ENCODE measurements at regions not wholly inside any gene's neighbourhood (a gene's known extent, or its start where the extent isn't known, plus 50 kb on each side); places are given as distances from the start of the nearest gene placed in this dataset.

- WGBS (ENCODE audit: insufficient coverage, insufficient replicate concordance, low lambda C conversion rate, missing lambda C conversion rate): 4% methylated on average over 2 of the region's 2 CpGs
- H4K20me1 ChIP-seq (ENCODE audit: control insufficient read depth, insufficient read depth): no peaks in the 10 kb centered on the region
- ChIA-PET POLR2A (no interaction called here), CTCF (no interaction called here), SMC1A (ENCODE audit: uncharacterized antibody, unreplicated experiment) (no interaction called here), RAD21 (ENCODE audit: unreplicated experiment) (no interaction called here)
- FAIRE-seq: no peak
- H3K4me1 ChIP-seq (ENCODE audit: control insufficient read depth, insufficient read depth, low read length): no peaks in the 10 kb centered on the region
- no peak overlapping the region for H3K9ac ChIP-seq (ENCODE audit: control insufficient read depth, insufficient read depth, low read length)
- H3K36me3 ChIP-seq (ENCODE audit: control insufficient read depth in 2 of 2, insufficient read depth in 2 of 2, low read length in 1 of 2): no peaks in the 10 kb centered on the region
- no peak overlapping the region for H3K4me2 ChIP-seq (ENCODE audit: control insufficient read depth, insufficient read depth)
- H2AFZ ChIP-seq (ENCODE audit: control insufficient read depth, low read depth, low read length): no peak overlapping the region
- no TSS peak for BruUV-seq (replicated peaks)
- no peaks in the 10 kb centered on the region for H3K79me2 ChIP-seq (ENCODE audit: control insufficient read depth, insufficient read depth, low read length)
- in situ Hi-C loops (cut with MboI) (no loop called here), intact Hi-C loops (cut with micrococcal nuclease; ENCODE audit: unreplicated experiment) (no loop called here)
- DNase-seq (ENCODE audit: low read depth, low spot score): no peak
- TF ChIP-seq JUNB (IDR thresholded peaks at IDR 0.05): no peak
- no peak for TF ChIP-seq POU2F2 (IDR thresholded peaks at IDR 0.05; ENCODE audit: borderline replicate concordance, low read depth, low read length)
- TF ChIP-seq HDAC2 (IDR thresholded peaks at IDR 0.05): no peak
- TF ChIP-seq MYC (IDR thresholded peaks at IDR 0.05; ENCODE audit: insufficient read depth, insufficient read length, insufficient replicate concordance, low read length, severe bottlenecking): no peak
- no peak for TF ChIP-seq POLR2AphosphoS2 (IDR thresholded peaks at IDR 0.05; ENCODE audit: low read depth, low read length)
- no peak overlapping the region for H3K4me3 ChIP-seq
- no peaks in the 10 kb centered on the region for H3K9me3 ChIP-seq (replicated peaks; ENCODE audit: control insufficient read depth, insufficient read depth, low read length)
- no peak overlapping the region for H3K27ac ChIP-seq (ENCODE audit: control insufficient read depth, insufficient read depth)
- H3K27me3 ChIP-seq (replicated peaks in 1 of 2; ENCODE audit: control insufficient read depth in 2 of 2, insufficient read depth in 2 of 2, low read length in 1 of 2): no peaks in the 10 kb centered on the region
- ATAC-seq: no peak
These were observed 476.1 kb downstream of the TDRD3 start for GRCh38 chr13:60873116-60873515.

GRCh38 chr13:60869941-60870613 lies 473.1 kb downstream of the TDRD3 start:
- no peaks in the 10 kb centered on the region for H3K4me1 ChIP-seq (ENCODE audit: control insufficient read depth, insufficient read depth, low read length)
- BruUV-seq (replicated peaks): no TSS peak
- H3K4me2 ChIP-seq (ENCODE audit: control insufficient read depth, insufficient read depth): no peak overlapping the region
- H3K79me2 ChIP-seq (ENCODE audit: control insufficient read depth, insufficient read depth, low read length): no peaks in the 10 kb centered on the region
- no peaks in the 10 kb centered on the region for H4K20me1 ChIP-seq (ENCODE audit: control insufficient read depth, insufficient read depth)
- intact Hi-C loops (cut with micrococcal nuclease; ENCODE audit: unreplicated experiment) (no loop called here), in situ Hi-C loops (cut with MboI) (no loop called here)
- DNase-seq (ENCODE audit: low read depth, low spot score) (no peak), ATAC-seq (no peak), FAIRE-seq (no peak)
- H3K27ac ChIP-seq (ENCODE audit: control insufficient read depth, insufficient read depth): no peak overlapping the region
- WGBS (ENCODE audit: insufficient coverage, insufficient replicate concordance, low lambda C conversion rate, missing lambda C conversion rate): 14% methylated on average over 7 of the region's 7 CpGs
- no peak for TF ChIP-seq BRCA1 (IDR thresholded peaks at IDR 0.05; ENCODE audit: low read depth, low read length)
- H3K4me3 ChIP-seq: no peak overlapping the region
- SMC1A ChIA-PET (ENCODE audit: uncharacterized antibody, unreplicated experiment): no interaction called here
- no peaks in the 10 kb centered on the region for H3K9me3 ChIP-seq (replicated peaks; ENCODE audit: control insufficient read depth, insufficient read depth, low read length)
- no peaks in the 10 kb centered on the region for H3K36me3 ChIP-seq (ENCODE audit: control insufficient read depth in 2 of 2, insufficient read depth in 2 of 2, low read length in 1 of 2)
- no peaks in the 10 kb centered on the region for H3K27me3 ChIP-seq (replicated peaks in 1 of 2; ENCODE audit: control insufficient read depth in 2 of 2, insufficient read depth in 2 of 2, low read length in 1 of 2)
- CTCF ChIA-PET: no interaction called here
- POLR2A ChIA-PET: no interaction called here
- RAD21 ChIA-PET (ENCODE audit: unreplicated experiment): no interaction called here
- H3K9ac ChIP-seq (ENCODE audit: control insufficient read depth, insufficient read depth, low read length): no peak overlapping the region
- no peak overlapping the region for H2AFZ ChIP-seq (ENCODE audit: control insufficient read depth, low read depth, low read length)

All from GM12878 (cell line).